ENCODE measurements at regions not wholly inside any gene's neighbourhood (a gene's known extent, or its start where the extent isn't known, plus 50 kb on each side); places are given as distances from the start of the nearest gene placed in this dataset.
"Not testable (repeated sequence)": the region's sequence is repeated elsewhere in the genome, so short reads cannot be mapped to it uniquely, and the experiment has no call there.

GRCh38 chr18:55762424-55762823 lies 174.4 kb upstream of the TCF4 start:
- DNase-seq, result no peak

GRCh38 chr18:55753643-55754263 lies 165.8 kb upstream of the TCF4 start:
- DNase-seq, result no peak

GRCh38 chr18:55751476-55751875 lies 163.5 kb upstream of the TCF4 start:
- DNase-seq, result no peak

GRCh38 chr18:55748227-55748738 lies 160.3 kb upstream of the TCF4 start:
- DNase-seq, result no peak

- DNase-seq, result no peak
These were observed 156.2 kb upstream of the TCF4 start for GRCh38 chr18:55744206-55744605.

GRCh38 chr18:55743736-55744135 lies 155.7 kb upstream of the TCF4 start:
- no peak for DNase-seq

- DNase-seq, result no peak
These were observed 155.1 kb upstream of the TCF4 start for GRCh38 chr18:55743133-55743532.

- no peak for DNase-seq
These were observed 151.5 kb upstream of the TCF4 start for GRCh38 chr18:55739488-55739887.

- DNase-seq, result no peak
These were observed 150.6 kb upstream of the TCF4 start for GRCh38 chr18:55738483-55739114.

GRCh38 chr18:55737781-55738468 lies 149.9 kb upstream of the TCF4 start:
- no peak for DNase-seq

- no peak for DNase-seq
These were observed 149.3 kb upstream of the TCF4 start for GRCh38 chr18:55737266-55737665.

GRCh38 chr18:55735969-55736368 lies 148.0 kb upstream of the TCF4 start:
- DNase-seq, result no peak

- DNase-seq, result no peak
These were observed 147.3 kb upstream of the TCF4 start for GRCh38 chr18:55735199-55735855.

- no peak for DNase-seq
These were observed 144.5 kb upstream of the TCF4 start for GRCh38 chr18:55732227-55733106.

GRCh38 chr18:55731594-55732042 lies 143.6 kb upstream of the TCF4 start:
- DNase-seq, result no peak

- DNase-seq, result not testable (repeated sequence)
These were observed 133.0 kb upstream of the TCF4 start for GRCh38 chr18:55721006-55721405.

GRCh38 chr18:55713707-55714106 lies 125.7 kb upstream of the TCF4 start:
- no peak for DNase-seq

- no peak for DNase-seq
These were observed 118.9 kb upstream of the TCF4 start for GRCh38 chr18:55706898-55707297.

GRCh38 chr18:55699233-55699765 lies 111.3 kb upstream of the TCF4 start:
- DNase-seq, result no peak

GRCh38 chr18:55696811-55697210 lies 108.8 kb upstream of the TCF4 start:
- no peak for DNase-seq

- no peak for DNase-seq
These were observed 107.1 kb upstream of the TCF4 start for GRCh38 chr18:55695091-55695490.

GRCh38 chr18:55694291-55694690 lies 106.3 kb upstream of the TCF4 start:
- no peak for DNase-seq
